PC-9 (cell line): ENCODE measurements at regions not wholly inside any gene's neighbourhood (a gene's known extent, or its start where the extent isn't known, plus 50 kb on each side); places are given as distances from the start of the nearest gene placed in this dataset.

Experiments
- EZH2 ChIP-seq: fragments of 200-600 bp; sonication (generic); IDR thresholded peaks from 2 replicates; pipeline ENCODE4 v1.8.0; 2017; ENCODE audit warnings: antibody characterized with exemption, low read depth
- TF ChIP-seq, protein P1 (sequence below): fragments of 200-600 bp; sonication (generic); conservative IDR thresholded peaks from 2 replicates; pipeline ENCODE4 v1.6.1; 2017; ENCODE audit warnings: mixed run types, antibody characterized with exemption, mild to moderate bottlenecking, moderate library complexity

DNA sequence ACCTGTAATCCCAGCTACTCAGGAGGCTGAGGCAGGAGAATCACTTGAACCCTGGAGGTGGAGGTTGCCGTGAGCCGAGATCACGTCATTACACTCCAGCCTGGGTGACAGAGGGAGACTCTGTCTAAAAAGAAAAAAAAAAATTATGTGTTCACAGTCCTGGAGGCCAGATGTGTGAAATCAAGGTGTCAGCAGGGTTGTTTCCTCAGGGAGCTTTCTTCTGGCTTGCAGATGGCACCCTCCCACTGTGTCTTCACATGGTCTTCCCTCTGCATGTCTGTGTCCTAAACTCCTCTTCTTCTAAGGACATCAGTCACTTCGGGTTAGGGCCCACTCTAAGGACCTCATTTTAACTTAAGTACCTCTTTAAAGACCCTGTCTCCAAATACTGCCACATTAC, 56.1 kb upstream of the UBE2E1 start:
- TF ChIP-seq, protein P1, sequence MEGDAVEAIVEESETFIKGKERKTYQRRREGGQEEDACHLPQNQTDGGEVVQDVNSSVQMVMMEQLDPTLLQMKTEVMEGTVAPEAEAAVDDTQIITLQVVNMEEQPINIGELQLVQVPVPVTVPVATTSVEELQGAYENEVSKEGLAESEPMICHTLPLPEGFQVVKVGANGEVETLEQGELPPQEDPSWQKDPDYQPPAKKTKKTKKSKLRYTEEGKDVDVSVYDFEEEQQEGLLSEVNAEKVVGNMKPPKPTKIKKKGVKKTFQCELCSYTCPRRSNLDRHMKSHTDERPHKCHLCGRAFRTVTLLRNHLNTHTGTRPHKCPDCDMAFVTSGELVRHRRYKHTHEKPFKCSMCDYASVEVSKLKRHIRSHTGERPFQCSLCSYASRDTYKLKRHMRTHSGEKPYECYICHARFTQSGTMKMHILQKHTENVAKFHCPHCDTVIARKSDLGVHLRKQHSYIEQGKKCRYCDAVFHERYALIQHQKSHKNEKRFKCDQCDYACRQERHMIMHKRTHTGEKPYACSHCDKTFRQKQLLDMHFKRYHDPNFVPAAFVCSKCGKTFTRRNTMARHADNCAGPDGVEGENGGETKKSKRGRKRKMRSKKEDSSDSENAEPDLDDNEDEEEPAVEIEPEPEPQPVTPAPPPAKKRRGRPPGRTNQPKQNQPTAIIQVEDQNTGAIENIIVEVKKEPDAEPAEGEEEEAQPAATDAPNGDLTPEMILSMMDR, result no peak
- no peak for TF ChIP-seq EZH2
